Left colon (tissue), 2 donors: ENCODE measurements at regions not wholly inside any gene's neighbourhood (a gene's known extent, or its start where the extent isn't known, plus 50 kb on each side); places are given as distances from the start of the nearest gene placed in this dataset.

Source experiments
- ATAC-seq: fragments of 200-7000 bp; cut with Tn5 transposase; one replicate; pipeline ENCODE4 v1.9.1; 2020; ENCODE audit warnings: mild to moderate bottlenecking, moderate library complexity
- DNase-seq, 2 donors: peaks; one replicate each; pipeline ENCODE4 v3.0.0-alpha.2; 2020
- intact Hi-C, 2 donors: fragments of 100-400 bp; cut with DNase I in 1 of 2; cut with micrococcal nuclease in 1 of 2; formaldehyde crosslinking; loops; one replicate each; pipeline versions ENCODE4 v1.11.2 to v1.14.0; 2022; cut with DNase I, micrococcal nuclease
- donor health status: DM: no; HTN: no; CAD: no.
- donor health status: DM: yes; HTN: yes; CAD: no.

GRCh38 chr5:6806668-6807067 is 93.4 kb downstream of the TENT4A start:
- ATAC-seq (no peak), DNase-seq (no peak)
- intact Hi-C loops = no loop called here

- no peak for DNase-seq
- intact Hi-C loops = no loop called here
- ATAC-seq = no peak
Measured at GRCh38 chr5:6808462-6808861, 95.2 kb downstream of the TENT4A start.

- intact Hi-C loops = no loop called here
- ATAC-seq = no peak
- DNase-seq = no peak
Measured at GRCh38 chr5:6810641-6811405, 97.6 kb downstream of the TENT4A start.

- ATAC-seq = no peak
- intact Hi-C loops = no loop called here
- no peak for DNase-seq
Measured at GRCh38 chr5:6812091-6812490, 98.9 kb downstream of the TENT4A start.

- peak; percentile 90 for ATAC-seq
- intact Hi-C loops = no loop called here
- DNase-seq = peak; percentile 70 to 79
Measured at GRCh38 chr5:6812800-6813731, 99.8 kb downstream of the TENT4A start.

GRCh38 chr5:6814816-6815215 is 101.6 kb downstream of the TENT4A start:
- intact Hi-C loops = loop anchor here in 1 of 2 donors (5.0 kb wide), 1 partner anchor 937 kb away; no protein-coding TSS in a partner anchor
- ATAC-seq (no peak), DNase-seq (peak in 1 of 2 donors; percentile 34)

GRCh38 chr5:6818594-6819511 is 105.6 kb downstream of the TENT4A start:
- intact Hi-C loops = loop anchor here in 1 of 2 donors (5.0 kb wide), 1 partner anchor 933 kb away; no protein-coding TSS in a partner anchor
- no peak for DNase-seq
- ATAC-seq = no peak

GRCh38 chr5:6819521-6819920 is 106.3 kb downstream of the TENT4A start:
- ATAC-seq (no peak), DNase-seq (no peak)
- intact Hi-C loops = loop anchor here in 1 of 2 donors (5.0 kb wide), 1 partner anchor 933 kb away; no protein-coding TSS in a partner anchor

GRCh38 chr5:6820851-6821479 is 107.7 kb downstream of the TENT4A start:
- ATAC-seq (peak; percentile 64), DNase-seq (no peak)
- intact Hi-C loops = loop anchor here in 1 of 2 donors (10.0 kb wide), 1 partner anchor 564 kb away; no protein-coding TSS in a partner anchor

GRCh38 chr5:6822068-6822467 is 108.8 kb downstream of the TENT4A start:
- no peak for ATAC-seq
- intact Hi-C loops = loop anchor here in 1 of 2 donors (10.0 kb wide), 1 partner anchor 563 kb away; no protein-coding TSS in a partner anchor
- no peak for DNase-seq

GRCh38 chr5:6822556-6823343 is 109.5 kb downstream of the TENT4A start:
- intact Hi-C loops = loop anchor here in 1 of 2 donors (10.0 kb wide), 1 partner anchor 562 kb away; no protein-coding TSS in a partner anchor
- DNase-seq = no peak
- no peak for ATAC-seq

GRCh38 chr5:6823996-6824395 is 110.8 kb downstream of the TENT4A start:
- ATAC-seq = no peak
- intact Hi-C loops = loop anchor here in 1 of 2 donors (10.0 kb wide), 1 partner anchor 561 kb away; no protein-coding TSS in a partner anchor
- no peak for DNase-seq

- DNase-seq (no peak), ATAC-seq (no peak)
- intact Hi-C loops = loop anchor here in 1 of 2 donors (10.0 kb wide), 1 partner anchor 559 kb away; no protein-coding TSS in a partner anchor
Measured at GRCh38 chr5:6825678-6826244, 112.5 kb downstream of the TENT4A start.

GRCh38 chr5:6826756-6827155 is 113.5 kb downstream of the TENT4A start:
- DNase-seq (no peak), ATAC-seq (no peak)
- intact Hi-C loops = loop anchor here in 1 of 2 donors (10.0 kb wide), 1 partner anchor 558 kb away; no protein-coding TSS in a partner anchor

GRCh38 chr5:6827526-6828219 is 114.4 kb downstream of the TENT4A start:
- ATAC-seq = peak; percentile 43
- intact Hi-C loops = loop anchor here in 1 of 2 donors (10.0 kb wide), 1 partner anchor 557 kb away; no protein-coding TSS in a partner anchor
- DNase-seq = no peak
